ENCODE measurements at regions not wholly inside any gene's neighbourhood (a gene's known extent, or its start where the extent isn't known, plus 50 kb on each side); places are given as distances from the start of the nearest gene placed in this dataset.

DNA sequence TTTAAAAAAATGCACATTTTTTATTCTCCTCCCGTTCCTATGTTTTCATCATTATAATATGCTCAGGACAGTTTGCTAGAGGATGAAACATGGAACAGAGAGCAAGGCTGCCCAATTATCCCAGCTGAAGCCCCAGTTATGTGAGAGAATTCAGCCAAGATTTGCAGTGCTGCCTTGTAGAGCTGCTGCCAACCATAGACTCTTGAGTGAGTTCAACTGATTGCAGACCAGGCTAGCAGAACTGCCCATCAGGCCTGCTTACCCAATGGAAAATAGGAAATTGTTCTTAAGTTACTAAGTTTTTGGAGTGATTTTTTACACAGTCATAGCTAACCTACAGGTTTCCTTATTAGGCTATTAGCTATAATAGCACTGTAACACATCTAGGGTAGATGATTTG is 128.7 kb upstream of the VGLL2 start:
- 69% methylated on average over 1 of the region's 1 CpG for WGBS
- Histone ChIP-seq H3K36me3 (ENCODE audit: control insufficient read depth in 4 of 4, insufficient read depth in 3 of 4, low read depth in 1 of 4, low read length in 3 of 4) (no peaks in the 10 kb centered on the region), H3K4me3 (ENCODE audit: low read depth in 1 of 3, low read length in 3 of 3) (no peak overlapping the region), H3K27ac (ENCODE audit: low read depth in 1 of 2, low read length in 2 of 2) (no peak overlapping the region), H3K27me3 (ENCODE audit: control insufficient read depth in 4 of 4, insufficient read depth in 4 of 4, low read length in 3 of 4) (no peaks in the 10 kb centered on the region), H3K9ac (ENCODE audit: low read depth in 1 of 2, low read length in 2 of 2) (no peak overlapping the region), H3K4me1 (ENCODE audit: control insufficient read depth in 4 of 4, insufficient read depth in 4 of 4, low read length in 3 of 4) (no peaks in the 10 kb centered on the region), H3K9me3 (ENCODE audit: control insufficient read depth in 4 of 4, low read length in 3 of 4) (no peaks in the 10 kb centered on the region)
- DNase-seq (ENCODE audit: low spot score), result no peak
- no peak for TF ChIP-seq EGR1 (IDR thresholded peaks at IDR 0.05; ENCODE audit: low read depth in 2 of 2)
- TF ChIP-seq, protein P1, sequence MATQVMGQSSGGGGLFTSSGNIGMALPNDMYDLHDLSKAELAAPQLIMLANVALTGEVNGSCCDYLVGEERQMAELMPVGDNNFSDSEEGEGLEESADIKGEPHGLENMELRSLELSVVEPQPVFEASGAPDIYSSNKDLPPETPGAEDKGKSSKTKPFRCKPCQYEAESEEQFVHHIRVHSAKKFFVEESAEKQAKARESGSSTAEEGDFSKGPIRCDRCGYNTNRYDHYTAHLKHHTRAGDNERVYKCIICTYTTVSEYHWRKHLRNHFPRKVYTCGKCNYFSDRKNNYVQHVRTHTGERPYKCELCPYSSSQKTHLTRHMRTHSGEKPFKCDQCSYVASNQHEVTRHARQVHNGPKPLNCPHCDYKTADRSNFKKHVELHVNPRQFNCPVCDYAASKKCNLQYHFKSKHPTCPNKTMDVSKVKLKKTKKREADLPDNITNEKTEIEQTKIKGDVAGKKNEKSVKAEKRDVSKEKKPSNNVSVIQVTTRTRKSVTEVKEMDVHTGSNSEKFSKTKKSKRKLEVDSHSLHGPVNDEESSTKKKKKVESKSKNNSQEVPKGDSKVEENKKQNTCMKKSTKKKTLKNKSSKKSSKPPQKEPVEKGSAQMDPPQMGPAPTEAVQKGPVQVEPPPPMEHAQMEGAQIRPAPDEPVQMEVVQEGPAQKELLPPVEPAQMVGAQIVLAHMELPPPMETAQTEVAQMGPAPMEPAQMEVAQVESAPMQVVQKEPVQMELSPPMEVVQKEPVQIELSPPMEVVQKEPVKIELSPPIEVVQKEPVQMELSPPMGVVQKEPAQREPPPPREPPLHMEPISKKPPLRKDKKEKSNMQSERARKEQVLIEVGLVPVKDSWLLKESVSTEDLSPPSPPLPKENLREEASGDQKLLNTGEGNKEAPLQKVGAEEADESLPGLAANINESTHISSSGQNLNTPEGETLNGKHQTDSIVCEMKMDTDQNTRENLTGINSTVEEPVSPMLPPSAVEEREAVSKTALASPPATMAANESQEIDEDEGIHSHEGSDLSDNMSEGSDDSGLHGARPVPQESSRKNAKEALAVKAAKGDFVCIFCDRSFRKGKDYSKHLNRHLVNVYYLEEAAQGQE (IDR thresholded peaks at IDR 0.05), result no peak
- no peak for TF ChIP-seq YY1 (IDR thresholded peaks at IDR 0.05)
- TF ChIP-seq GABPA (IDR thresholded peaks at IDR 0.05 in 1 of 2, conservative IDR thresholded peaks at IDR 0.05 in 1 of 2), result no peak
- TF ChIP-seq JUND (IDR thresholded peaks at IDR 0.05), result no peak
- TF ChIP-seq, protein P2, sequence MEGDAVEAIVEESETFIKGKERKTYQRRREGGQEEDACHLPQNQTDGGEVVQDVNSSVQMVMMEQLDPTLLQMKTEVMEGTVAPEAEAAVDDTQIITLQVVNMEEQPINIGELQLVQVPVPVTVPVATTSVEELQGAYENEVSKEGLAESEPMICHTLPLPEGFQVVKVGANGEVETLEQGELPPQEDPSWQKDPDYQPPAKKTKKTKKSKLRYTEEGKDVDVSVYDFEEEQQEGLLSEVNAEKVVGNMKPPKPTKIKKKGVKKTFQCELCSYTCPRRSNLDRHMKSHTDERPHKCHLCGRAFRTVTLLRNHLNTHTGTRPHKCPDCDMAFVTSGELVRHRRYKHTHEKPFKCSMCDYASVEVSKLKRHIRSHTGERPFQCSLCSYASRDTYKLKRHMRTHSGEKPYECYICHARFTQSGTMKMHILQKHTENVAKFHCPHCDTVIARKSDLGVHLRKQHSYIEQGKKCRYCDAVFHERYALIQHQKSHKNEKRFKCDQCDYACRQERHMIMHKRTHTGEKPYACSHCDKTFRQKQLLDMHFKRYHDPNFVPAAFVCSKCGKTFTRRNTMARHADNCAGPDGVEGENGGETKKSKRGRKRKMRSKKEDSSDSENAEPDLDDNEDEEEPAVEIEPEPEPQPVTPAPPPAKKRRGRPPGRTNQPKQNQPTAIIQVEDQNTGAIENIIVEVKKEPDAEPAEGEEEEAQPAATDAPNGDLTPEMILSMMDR (IDR thresholded peaks at IDR 0.05; ENCODE audit: low read depth, low read length, missing input control), result no peak
- TF ChIP-seq NR2F2 (IDR thresholded peaks at IDR 0.05), result no peak
- TF ChIP-seq, protein P3, sequence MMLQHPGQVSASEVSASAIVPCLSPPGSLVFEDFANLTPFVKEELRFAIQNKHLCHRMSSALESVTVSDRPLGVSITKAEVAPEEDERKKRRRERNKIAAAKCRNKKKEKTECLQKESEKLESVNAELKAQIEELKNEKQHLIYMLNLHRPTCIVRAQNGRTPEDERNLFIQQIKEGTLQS (IDR thresholded peaks at IDR 0.05), result no peak
- TF ChIP-seq FOXA1 (IDR thresholded peaks at IDR 0.05), result no peak
- no peak for TF ChIP-seq RAD21 (IDR thresholded peaks at IDR 0.05)
- TF ChIP-seq FOXA2 (IDR thresholded peaks at IDR 0.05), result no peak
- no peak for TF ChIP-seq RXRA (IDR thresholded peaks at IDR 0.05)
- TF ChIP-seq SP1 (IDR thresholded peaks at IDR 0.05), result no peak
- TF ChIP-seq, protein P4, sequence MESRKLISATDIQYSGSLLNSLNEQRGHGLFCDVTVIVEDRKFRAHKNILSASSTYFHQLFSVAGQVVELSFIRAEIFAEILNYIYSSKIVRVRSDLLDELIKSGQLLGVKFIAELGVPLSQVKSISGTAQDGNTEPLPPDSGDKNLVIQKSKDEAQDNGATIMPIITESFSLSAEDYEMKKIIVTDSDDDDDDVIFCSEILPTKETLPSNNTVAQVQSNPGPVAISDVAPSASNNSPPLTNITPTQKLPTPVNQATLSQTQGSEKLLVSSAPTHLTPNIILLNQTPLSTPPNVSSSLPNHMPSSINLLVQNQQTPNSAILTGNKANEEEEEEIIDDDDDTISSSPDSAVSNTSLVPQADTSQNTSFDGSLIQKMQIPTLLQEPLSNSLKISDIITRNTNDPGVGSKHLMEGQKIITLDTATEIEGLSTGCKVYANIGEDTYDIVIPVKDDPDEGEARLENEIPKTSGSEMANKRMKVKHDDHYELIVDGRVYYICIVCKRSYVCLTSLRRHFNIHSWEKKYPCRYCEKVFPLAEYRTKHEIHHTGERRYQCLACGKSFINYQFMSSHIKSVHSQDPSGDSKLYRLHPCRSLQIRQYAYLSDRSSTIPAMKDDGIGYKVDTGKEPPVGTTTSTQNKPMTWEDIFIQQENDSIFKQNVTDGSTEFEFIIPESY (IDR thresholded peaks at IDR 0.05), result no peak

DNA sequence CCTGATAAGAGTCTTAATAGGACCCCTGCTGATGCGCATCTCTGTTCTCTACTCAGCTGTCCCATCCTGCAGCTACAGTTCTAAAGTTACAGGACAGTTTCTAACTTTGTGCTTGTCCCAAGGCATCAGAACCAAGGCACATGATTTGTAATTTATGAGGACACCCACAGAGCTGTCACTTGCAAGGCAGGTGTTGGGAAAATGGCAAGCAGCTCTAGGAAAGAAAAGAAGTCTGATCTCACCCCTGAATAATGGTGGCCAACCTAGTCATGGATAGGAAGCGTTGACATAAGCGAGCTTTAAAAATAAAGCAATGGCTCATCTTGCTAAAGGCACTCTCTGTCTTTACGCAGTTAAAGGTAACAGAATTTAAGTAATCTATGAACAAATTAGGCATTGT is 127.6 kb upstream of the VGLL2 start:
- H3K27me3 ChIP-seq (ENCODE audit: control insufficient read depth in 4 of 4, insufficient read depth in 4 of 4, low read length in 3 of 4), result no peaks in the 10 kb centered on the region
- H3K4me1 ChIP-seq (ENCODE audit: control insufficient read depth in 4 of 4, insufficient read depth in 4 of 4, low read length in 3 of 4), result no peaks in the 10 kb centered on the region
- DNase-seq (ENCODE audit: low spot score), result no peak
- H3K9me3 ChIP-seq (ENCODE audit: control insufficient read depth in 4 of 4, low read length in 3 of 4), result no peaks in the 10 kb centered on the region
- H3K36me3 ChIP-seq (ENCODE audit: control insufficient read depth in 4 of 4, insufficient read depth in 3 of 4, low read depth in 1 of 4, low read length in 3 of 4), result no peaks in the 10 kb centered on the region
- 88% methylated on average over 4 of the region's 4 CpGs for WGBS
- no peak overlapping the region for H3K27ac ChIP-seq (ENCODE audit: low read depth in 1 of 2, low read length in 2 of 2)
- H3K9ac ChIP-seq (ENCODE audit: low read depth in 1 of 2, low read length in 2 of 2), result no peak overlapping the region
- no peak overlapping the region for H3K4me3 ChIP-seq (ENCODE audit: low read depth in 1 of 3, low read length in 3 of 3)
- TF ChIP-seq TAF1 (conservative IDR thresholded peaks at IDR 0.05) (no peak), JUND (IDR thresholded peaks at IDR 0.05) (no peak), EGR1 (IDR thresholded peaks at IDR 0.05; ENCODE audit: low read depth in 2 of 2) (no peak), GABPA (IDR thresholded peaks at IDR 0.05 in 1 of 2, conservative IDR thresholded peaks at IDR 0.05 in 1 of 2) (no peak), FOXA1 (IDR thresholded peaks at IDR 0.05) (no peak), SP1 (IDR thresholded peaks at IDR 0.05) (no peak), FOXA2 (IDR thresholded peaks at IDR 0.05) (no peak), RAD21 (IDR thresholded peaks at IDR 0.05) (no peak), NR2F2 (IDR thresholded peaks at IDR 0.05) (no peak)
- TF ChIP-seq, protein P5, sequence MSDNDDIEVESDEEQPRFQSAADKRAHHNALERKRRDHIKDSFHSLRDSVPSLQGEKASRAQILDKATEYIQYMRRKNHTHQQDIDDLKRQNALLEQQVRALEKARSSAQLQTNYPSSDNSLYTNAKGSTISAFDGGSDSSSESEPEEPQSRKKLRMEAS (IDR thresholded peaks at IDR 0.05), result no peak
- TF ChIP-seq, protein P3 (IDR thresholded peaks at IDR 0.05), result no peak
- TF ChIP-seq, protein P4 (IDR thresholded peaks at IDR 0.05), result no peak
- TF ChIP-seq, protein P2 (IDR thresholded peaks at IDR 0.05; ENCODE audit: low read depth, low read length, missing input control), result no peak
